ENCODE measurements at regions not wholly inside any gene's neighbourhood (a gene's known extent, or its start where the extent isn't known, plus 50 kb on each side); places are given as distances from the start of the nearest gene placed in this dataset.

GRCh38 chr6:6844530-6844929 lies 256.0 kb downstream of the LY86 start:
- TF ChIP-seq CTCF (IDR thresholded peaks at IDR 0.05) (no peak), POLR2A (IDR thresholded peaks at IDR 0.05) (no peak)

Data from esophagus squamous epithelium (tissue), 4 donors.